Spleen (tissue), 11 donors: ENCODE measurements at regions not wholly inside any gene's neighbourhood (a gene's known extent, or its start where the extent isn't known, plus 50 kb on each side); places are given as distances from the start of the nearest gene placed in this dataset.
"Not testable (repeated sequence)": the region's sequence is repeated elsewhere in the genome, so short reads cannot be mapped to it uniquely, and the experiment has no call there.

ENCODE experiments used
- DNase-seq: peaks from one replicate; pipeline ENCODE4 v3.0.0-alpha.2; 2020
- H3K27ac ChIP-seq, 8 donors: fragments of 200-600 bp; sonication (generic) in 7 of 8; 1 replicate in 4 of 8; 2 replicates in 4 of 8; pipeline versions ENCODE4 v1.5.0 to v1.8.0; 2016 to 2021; ENCODE audit warnings: inconsistent platforms in 4 of 8, mild to moderate bottlenecking in 4 of 8, moderate library complexity in 1 of 8
- H3K27me3 ChIP-seq, 7 donors: fragments of 200-600 bp; sonication (generic) in 6 of 7; replicated peaks in 1 of 7; 1 replicate in 4 of 7; 2 replicates in 3 of 7; pipeline versions ENCODE4 v1.5.0 to v1.8.0; 2016 to 2021; ENCODE audit warnings: inconsistent platforms in 3 of 7, mild to moderate bottlenecking in 1 of 7
- H3K36me3 ChIP-seq, 6 donors: fragments of 200-600 bp; sonication (generic) in 5 of 6; 1 replicate in 4 of 6; 2 replicates in 2 of 6; pipeline versions ENCODE4 v1.5.0 to v1.8.0; 2016 to 2021; ENCODE audit warnings: inconsistent platforms in 2 of 6
- H3K4me1 ChIP-seq, 6 donors: fragments of 200-600 bp; sonication (generic) in 5 of 6; 1 replicate in 3 of 6; 2 replicates in 3 of 6; pipeline versions ENCODE4 v1.5.0 to v1.8.0; 2016 to 2021; ENCODE audit warnings: inconsistent platforms in 3 of 6
- H3K4me3 ChIP-seq, 8 donors: fragments of 200-600 bp; sonication (generic) in 7 of 8; 1 replicate in 4 of 8; 2 replicates in 4 of 8; pipeline versions ENCODE4 v1.5.0 to v1.8.0; 2016 to 2021; ENCODE audit warnings: inconsistent platforms in 4 of 8, mild to moderate bottlenecking in 4 of 8, moderate library complexity in 2 of 8
- H3K9me3 ChIP-seq, 8 donors: fragments of 200-600 bp; sonication (generic) in 7 of 8; 1 replicate in 4 of 8; 2 replicates in 4 of 8; pipeline versions ENCODE4 v1.5.0 to v1.8.0; 2016 to 2021; ENCODE audit warnings: inconsistent platforms in 4 of 8
- CTCF ChIP-seq, 11 experiments: fragments of 200-600 bp in 7 of 11; fragments of 450-650 bp in 4 of 11; sonication (generic) in 4 of 11; IDR thresholded peaks in 8 of 11; conservative IDR thresholded peaks in 3 of 11; 1 replicate in 7 of 11; 2 replicates in 4 of 11; pipeline versions ENCODE4 v1.4.0 to v1.8.0; 2016 to 2021; ENCODE audit warnings: antibody characterized with exemption in 11 of 11, inconsistent platforms in 4 of 11, mild to moderate bottlenecking in 1 of 11
- POLR2A ChIP-seq, 3 donors: fragments of 450-650 bp; IDR thresholded peaks; one replicate each; pipeline ENCODE4 v1.5.1; 2017; ENCODE audit warnings: antibody characterized with exemption in 3 of 3, mild to moderate bottlenecking in 1 of 3
- POLR2AphosphoS5 ChIP-seq, 3 donors: sonication (generic); formaldehyde crosslinking; IDR thresholded peaks; one replicate each; pipeline ENCODE4 v1.5.1; 2017; ENCODE audit warnings: antibody characterized with exemption in 3 of 3
- WGBS, 5 donors: extraction: QIAGEN DNeasy Blood & Tissue Kit in 3 of 5; methylation state at CpG; one replicate each; pipeline versions ENCODE4 v1.1.5 to v1.1.7; 2013 to 2018; 5-methylcytosine and 5-hydroxymethylcytosine counted together
- intact Hi-C: fragments of 100-400 bp; cut with DNase I; formaldehyde crosslinking; loops from one replicate; pipeline ENCODE4 v1.15.0; 2023; ENCODE audit warnings: low total_unique reads
- donor health status: healthy with polysubstance abuse.
- donor health status: DM: no; HTN: no; CAD: no; lungs with moderate emphysema.
- donor health status: DM: no; HTN: no; CAD: no.
- donor health status: Bipolar disorder and iron deficiency.
- donor health status: healthy.
- donor health status: DM: no; HTN: no; CAD: no.
- donor health status: DM: yes; HTN: yes; CAD: no.

DNA sequence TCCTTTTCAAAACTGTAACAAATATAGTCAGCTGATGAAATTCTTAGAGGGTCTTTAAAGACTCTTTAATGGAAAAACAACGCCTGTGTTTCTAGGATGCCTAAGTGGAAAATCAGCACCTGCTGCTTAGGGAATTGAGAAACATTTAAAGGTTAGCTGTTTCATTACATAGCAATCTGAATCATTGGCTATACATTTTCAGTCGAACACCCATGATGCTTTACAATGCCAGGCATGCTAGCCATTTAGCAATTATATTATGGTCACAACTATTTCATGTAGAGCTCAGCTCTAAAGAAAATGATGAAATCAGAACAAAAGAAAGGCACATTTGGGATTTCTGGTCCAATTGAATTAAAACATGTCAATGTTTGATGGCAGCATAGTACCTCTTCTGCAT lies 270.3 kb upstream of the SYNCRIP start:
- no peaks in the 10 kb centered on the region for H3K27me3 ChIP-seq
- peaks cover 0 to 10% (median 0%) of the 10 kb centered on the region in 8 donors for H3K9me3 ChIP-seq
- TF ChIP-seq POLR2AphosphoS5 (IDR thresholded peaks at IDR 0.05) = no peak
- TF ChIP-seq POLR2A (IDR thresholded peaks at IDR 0.05) = no peak
- TF ChIP-seq CTCF (IDR thresholded peaks at IDR 0.05 in 8 of 11, conservative IDR thresholded peaks at IDR 0.05 in 3 of 11) = no peak
- H3K36me3 ChIP-seq = no peaks in the 10 kb centered on the region
- WGBS, 5 donors = 69 to 86% (median 81%) methylated on average over 2 of the region's 2 CpGs
- DNase-seq = no peak
- H3K4me1 ChIP-seq = no peaks in the 10 kb centered on the region
- no peak overlapping the region for H3K27ac ChIP-seq
- intact Hi-C loops = no loop called here
- no peak overlapping the region for H3K4me3 ChIP-seq

GRCh38 chr6:85912582-85912981 lies 269.9 kb upstream of the SYNCRIP start:
- intact Hi-C loops = no loop called here
- TF ChIP-seq POLR2A (IDR thresholded peaks at IDR 0.05) (no peak), POLR2AphosphoS5 (IDR thresholded peaks at IDR 0.05) (no peak), CTCF (IDR thresholded peaks at IDR 0.05 in 8 of 11, conservative IDR thresholded peaks at IDR 0.05 in 3 of 11) (no peak)
- no peak overlapping the region for H3K4me3 ChIP-seq
- peaks cover 0 to 10% (median 0%) of the 10 kb centered on the region in 8 donors for H3K9me3 ChIP-seq
- WGBS, 5 donors = 84 to 93% (median 87%) methylated on average over 3 of the region's 3 CpGs
- H3K27ac ChIP-seq = no peak overlapping the region
- no peaks in the 10 kb centered on the region for H3K4me1 ChIP-seq
- no peak for DNase-seq
- H3K27me3 ChIP-seq = no peaks in the 10 kb centered on the region
- H3K36me3 ChIP-seq = no peaks in the 10 kb centered on the region

- H3K27me3 ChIP-seq = no peaks in the 10 kb centered on the region
- H3K27ac ChIP-seq = no peak overlapping the region
- intact Hi-C loops = no loop called here
- H3K4me3 ChIP-seq = no peak overlapping the region
- H3K36me3 ChIP-seq = no peaks in the 10 kb centered on the region
- peaks cover 0 to 10% (median 0%) of the 10 kb centered on the region in 8 donors for H3K9me3 ChIP-seq
- 90 to 95% (median 90%) methylated on average over 7 to 9 of the region's 9 CpGs for WGBS, 5 donors
- TF ChIP-seq POLR2AphosphoS5 (IDR thresholded peaks at IDR 0.05) = no peak
- TF ChIP-seq CTCF (IDR thresholded peaks at IDR 0.05 in 8 of 11, conservative IDR thresholded peaks at IDR 0.05 in 3 of 11) = no peak
- no peak for TF ChIP-seq POLR2A (IDR thresholded peaks at IDR 0.05)
- no peak for DNase-seq
- H3K4me1 ChIP-seq = no peaks in the 10 kb centered on the region
Measured at GRCh38 chr6:85911067-85911466, 268.4 kb upstream of the SYNCRIP start.

- H3K27me3 ChIP-seq, H3K4me1 ChIP-seq, H3K27ac ChIP-seq, intact Hi-C loops, H3K4me3 ChIP-seq, H3K36me3 ChIP-seq: not testable (repeated sequence)
- H3K9me3 ChIP-seq = peaks cover 0 to 10% (median 0%) of the 10 kb centered on the region in 8 donors
- 77 to 100% (median 88%) methylated on average over 3 to 4 of the region's 4 CpGs for WGBS, 5 donors
- peak; percentile 15 for DNase-seq
Measured at GRCh38 chr6:85908120-85908519, 265.4 kb upstream of the SYNCRIP start.

DNA sequence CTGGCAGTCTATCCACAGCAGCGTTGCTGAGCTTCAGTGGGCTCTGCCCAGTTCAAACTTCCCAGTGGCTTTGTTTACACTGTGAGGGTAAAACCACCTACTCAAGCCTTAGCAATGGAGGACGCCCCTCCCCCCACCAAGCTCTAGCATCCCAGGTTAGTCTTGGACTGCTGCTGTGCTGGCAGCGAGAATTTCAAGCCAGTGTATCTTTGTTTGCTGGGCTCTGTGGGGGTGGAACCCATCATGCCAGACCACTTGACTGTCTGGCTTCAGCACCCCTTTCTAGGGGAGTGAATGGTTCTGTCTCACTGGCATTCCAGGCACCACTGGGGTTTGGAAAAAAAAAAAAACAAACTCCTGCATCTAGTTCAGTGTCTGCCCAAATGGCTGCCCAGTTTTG lies 249.7 kb upstream of the SYNCRIP start:
- Histone ChIP-seq H3K4me1 (no peaks in the 10 kb centered on the region), H3K4me3 (no peak overlapping the region), H3K27me3 (no peaks in the 10 kb centered on the region), H3K27ac (no peak overlapping the region), H3K36me3 (no peaks in the 10 kb centered on the region), H3K9me3 (peaks cover 0 to 31% (median 13%) of the 10 kb centered on the region in 8 donors)
- no peak for TF ChIP-seq POLR2A (IDR thresholded peaks at IDR 0.05)
- intact Hi-C loops = no loop called here
- 53 to 65% (median 63%) methylated on average over 3 of the region's 3 CpGs for WGBS, 5 donors
- DNase-seq = no peak
